Adrenal gland (tissue), 5 donors: ENCODE measurements at regions not wholly inside any gene's neighbourhood (a gene's known extent, or its start where the extent isn't known, plus 50 kb on each side); places are given as distances from the start of the nearest gene placed in this dataset.

Experiments used
- CTCF ChIP-seq, 6 experiments: fragments of 450-650 bp in 4 of 6; fragments of 200-600 bp in 2 of 6; sonication (generic) in 1 of 6; IDR thresholded peaks; 1 replicate in 5 of 6; 2 replicates in 1 of 6; pipeline versions ENCODE4 v1.5.1 to v1.8.0; 2016 to 2021; ENCODE audit warnings: antibody characterized with exemption in 6 of 6, mild to moderate bottlenecking in 2 of 6, moderate library complexity in 1 of 6
- POLR2A ChIP-seq, 2 donors: fragments of 450-650 bp; IDR thresholded peaks; one replicate each; pipeline ENCODE4 v1.6.1; 2017; ENCODE audit warnings: antibody characterized with exemption in 2 of 2, mild to moderate bottlenecking in 2 of 2, moderate library complexity in 1 of 2
- donor health status: DM: no; HTN: no; CAD: no.

GRCh38 chr17:77580531-77581270 is 377.8 kb upstream of the TNRC6C start:
- no peak for TF ChIP-seq CTCF (IDR thresholded peaks at IDR 0.05)
- TF ChIP-seq POLR2A (IDR thresholded peaks at IDR 0.05) = no peak
